Epithelial cell of prostate (primary cell): ENCODE measurements at regions not wholly inside any gene's neighbourhood (a gene's known extent, or its start where the extent isn't known, plus 50 kb on each side); places are given as distances from the start of the nearest gene placed in this dataset.
"Not testable (repeated sequence)": the region's sequence is repeated elsewhere in the genome, so short reads cannot be mapped to it uniquely, and the experiment has no call there.

Source experiments
- DNase-seq: peaks from one replicate; pipeline ENCODE4 v3.0.0-alpha.2; 2011; ENCODE audit warnings: low read depth, low spot score
- H3K27ac ChIP-seq: fragments of 450-650 bp; 2 replicates; pipeline ENCODE4 v1.5.1; 2017; ENCODE audit warnings: mild to moderate bottlenecking

DNA sequence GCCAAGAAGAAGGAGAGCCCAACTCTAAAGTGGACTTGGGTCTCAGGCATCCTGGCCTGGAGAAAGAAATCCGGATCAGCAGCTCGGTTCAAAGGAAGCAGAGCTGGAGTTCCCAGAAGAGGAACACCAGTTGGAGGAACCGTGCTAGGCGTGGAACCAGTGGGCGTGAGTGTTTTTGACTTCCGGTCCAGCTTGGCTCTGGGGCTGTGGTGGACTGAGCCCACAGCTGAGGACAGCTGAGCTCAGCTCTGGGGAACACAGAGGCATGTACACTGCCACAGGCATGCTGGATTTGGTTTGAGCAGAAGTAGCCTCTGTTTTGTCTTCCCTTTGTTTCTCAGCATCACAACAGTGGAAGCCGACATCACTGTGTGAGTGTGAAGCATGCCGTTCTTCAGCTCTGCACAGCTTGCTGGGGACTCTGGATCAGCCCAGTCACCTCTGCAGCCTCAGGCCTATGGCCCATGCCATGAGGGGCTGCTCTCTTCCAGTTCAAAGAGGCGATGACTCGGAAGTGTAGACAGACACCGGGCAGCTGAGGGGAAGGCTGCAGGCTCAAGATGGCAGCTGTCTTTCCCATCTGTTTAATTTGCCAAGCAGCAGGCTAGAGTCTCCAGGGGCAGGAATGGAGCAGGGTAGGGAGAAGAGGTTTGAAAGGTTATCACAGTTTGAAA is 185.8 kb upstream of the UBE3A start:
- DNase-seq = no peak
- no peak overlapping the region for H3K27ac ChIP-seq

DNA sequence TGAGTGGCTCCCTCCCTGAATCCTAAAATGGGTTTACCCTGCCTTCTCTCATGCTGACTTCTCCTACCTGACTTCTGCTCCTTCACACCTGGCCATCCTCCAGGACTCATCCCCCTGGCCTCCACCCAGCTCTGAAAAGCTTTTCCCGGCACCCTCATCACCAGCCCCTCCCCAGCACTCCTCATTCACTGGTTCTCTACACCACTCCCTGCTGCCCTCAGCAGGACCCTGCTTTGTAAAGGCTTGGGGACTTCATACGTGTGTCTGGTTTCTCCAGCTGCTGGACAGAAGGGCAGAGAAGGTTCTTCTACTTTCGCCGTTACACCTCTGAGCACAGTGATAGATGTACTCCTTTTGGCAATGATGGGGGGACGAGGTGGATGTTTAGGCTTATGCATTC is 184.9 kb upstream of the UBE3A start:
- no peak overlapping the region for H3K27ac ChIP-seq
- DNase-seq = no peak

DNA sequence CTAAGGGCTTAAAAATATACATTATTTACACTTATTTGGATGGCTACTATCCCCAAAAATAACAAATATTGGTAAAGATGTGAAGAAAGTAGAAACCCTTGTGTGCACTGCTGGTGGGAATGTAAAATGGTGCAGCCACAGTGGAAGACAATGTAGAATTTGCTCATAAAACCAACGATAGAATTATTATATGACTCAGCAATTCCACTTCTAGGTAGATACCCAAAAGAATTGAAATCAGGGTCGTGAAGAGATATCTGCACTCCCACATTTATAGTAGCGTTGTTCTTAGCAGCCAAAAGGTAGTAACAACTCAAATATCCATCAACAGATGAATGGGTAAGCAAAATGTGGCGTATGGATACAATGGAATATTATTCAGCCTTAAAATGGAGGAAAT is 181.6 kb upstream of the UBE3A start:
- DNase-seq = no peak
- no peak overlapping the region for H3K27ac ChIP-seq

DNA sequence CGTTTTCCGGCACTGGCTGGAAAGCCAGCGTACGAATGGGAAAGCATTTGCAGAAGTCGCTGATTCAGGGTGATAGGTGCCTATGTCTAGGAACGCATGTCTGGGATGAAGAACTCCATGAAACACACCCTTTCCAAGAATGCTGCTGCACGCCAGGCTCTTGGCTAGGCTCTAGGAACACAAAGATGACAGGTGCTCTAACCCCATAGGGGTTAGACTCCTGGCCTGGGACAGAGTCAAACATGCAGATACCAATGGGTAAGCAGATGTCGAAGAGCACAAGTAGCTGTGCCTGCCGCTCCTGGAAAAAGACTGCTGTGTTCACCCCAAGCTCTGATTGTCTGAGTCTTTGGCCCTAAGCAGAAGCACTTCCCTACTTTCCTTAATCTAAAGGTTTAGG is 180.9 kb upstream of the UBE3A start:
- no peak for DNase-seq
- H3K27ac ChIP-seq = no peak overlapping the region

DNA sequence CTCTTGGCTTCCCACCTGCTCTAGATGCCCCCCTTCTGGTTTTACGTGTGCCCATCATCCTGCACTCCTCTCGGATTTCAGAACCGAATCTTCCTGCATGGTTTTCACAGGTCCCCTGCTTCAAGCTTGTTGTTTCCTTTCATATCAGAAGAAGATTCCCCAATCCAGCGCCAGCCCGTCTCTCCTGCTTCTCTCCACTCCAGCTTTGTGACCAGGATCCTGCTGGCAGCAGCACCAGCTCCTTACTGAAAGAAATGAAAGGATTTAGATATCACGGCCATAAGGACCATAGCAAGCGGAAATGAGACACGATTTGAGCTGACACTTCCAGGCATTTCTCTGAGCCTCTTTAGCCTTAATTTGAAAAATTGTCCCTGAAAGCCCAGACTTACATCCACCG is 180.3 kb upstream of the UBE3A start:
- DNase-seq = no peak
- H3K27ac ChIP-seq = no peak overlapping the region

DNA sequence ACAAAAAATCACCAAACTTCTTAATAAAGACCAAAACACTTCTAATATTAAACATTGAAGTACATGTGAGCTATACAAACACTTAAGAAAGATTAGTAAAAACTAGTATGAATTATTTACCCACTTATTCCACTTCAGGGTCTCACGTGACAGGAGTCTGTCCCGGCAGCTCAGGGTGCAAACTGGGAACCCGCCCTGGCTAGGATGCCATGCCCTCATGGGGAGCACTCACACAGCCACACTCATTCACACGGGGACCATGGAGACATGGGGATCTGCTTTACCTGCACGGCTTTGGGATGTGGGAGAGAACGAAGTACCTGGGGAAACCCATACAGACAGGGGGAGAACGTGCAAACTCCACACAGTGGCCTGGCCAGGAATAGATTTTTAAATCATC is 179.3 kb upstream of the UBE3A start:
- no peak overlapping the region for H3K27ac ChIP-seq
- no peak for DNase-seq

DNA sequence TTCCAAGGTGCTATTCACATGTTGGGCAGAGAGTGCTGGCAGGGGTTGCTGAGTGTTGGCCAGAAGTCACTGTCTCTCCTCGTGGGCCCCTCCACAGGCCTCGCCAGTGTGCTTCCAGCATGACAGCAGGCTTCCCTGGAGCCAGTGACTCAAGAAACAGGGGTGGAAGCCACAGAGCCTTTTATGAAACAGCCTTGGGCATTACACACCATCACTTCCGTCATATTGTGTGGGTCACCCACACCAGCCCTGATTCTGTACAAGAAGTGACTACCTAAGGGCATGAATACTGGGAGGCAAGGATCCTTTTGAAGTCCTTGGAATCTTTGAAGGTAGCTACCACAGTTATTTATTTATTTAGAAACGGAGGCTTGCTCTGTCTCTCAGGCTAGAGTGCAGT is 177.6 kb upstream of the UBE3A start:
- DNase-seq = no peak
- H3K27ac ChIP-seq = no peak overlapping the region

DNA sequence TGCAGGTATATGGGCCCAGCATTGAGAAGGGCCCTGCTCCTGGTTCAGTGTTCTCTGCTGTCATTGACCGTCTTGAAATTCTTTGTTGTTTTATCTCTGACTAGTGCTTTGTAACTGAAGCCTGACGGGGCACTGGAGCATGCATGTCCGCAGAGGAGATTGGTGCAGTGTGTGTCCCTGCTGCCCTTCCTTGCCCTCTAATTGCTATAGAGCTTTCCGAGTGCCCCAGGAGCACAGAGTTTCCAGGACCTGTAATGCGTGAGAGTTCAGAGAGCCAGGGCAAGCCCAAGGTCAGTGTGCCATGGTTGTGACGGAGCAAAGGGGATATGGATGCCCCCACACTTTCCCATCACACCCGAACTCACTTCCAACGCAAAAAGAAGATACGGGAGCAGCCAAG is 174.3 kb upstream of the UBE3A start:
- DNase-seq = no peak
- H3K27ac ChIP-seq = no peak overlapping the region

DNA sequence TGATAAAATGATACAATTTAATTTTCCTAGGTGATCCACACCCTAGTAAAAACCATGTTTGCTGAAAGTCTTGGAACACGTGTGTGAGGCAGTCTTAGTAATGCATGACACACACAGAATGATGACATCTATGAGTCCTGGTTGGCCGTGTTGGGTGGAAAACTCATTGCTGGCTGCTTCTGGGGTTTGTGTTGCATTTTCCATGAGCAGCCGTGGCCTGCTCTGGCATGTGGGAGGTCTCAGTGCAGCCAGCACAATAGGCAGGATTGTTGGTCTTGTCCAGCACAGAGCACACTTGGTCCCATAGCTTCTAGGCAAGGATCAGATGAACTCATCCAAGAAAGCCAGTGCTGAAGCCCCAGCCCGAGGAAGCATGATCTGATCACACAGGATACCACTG is 172.8 kb upstream of the UBE3A start:
- DNase-seq = no peak
- no peak overlapping the region for H3K27ac ChIP-seq

DNA sequence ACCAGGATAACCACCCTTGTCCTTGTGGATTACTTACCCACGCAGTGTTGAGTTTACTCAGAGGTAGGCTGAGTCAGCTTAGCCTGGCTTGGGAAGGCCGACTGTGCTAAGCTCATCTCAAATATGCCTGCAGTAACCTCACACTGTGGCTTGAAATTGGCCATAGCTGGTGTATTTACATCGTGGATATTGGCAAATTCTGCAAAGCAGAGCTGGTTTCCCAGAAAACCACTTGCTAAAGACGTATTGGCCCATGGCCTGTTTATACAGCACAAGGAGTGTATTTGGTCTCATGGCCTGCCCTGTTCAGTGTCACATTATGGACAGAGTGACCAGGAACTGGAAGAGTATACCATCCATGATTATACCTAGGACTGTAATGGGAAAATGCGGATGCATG is 170.5 kb upstream of the UBE3A start:
- DNase-seq = no peak
- H3K27ac ChIP-seq = no peak overlapping the region

DNA sequence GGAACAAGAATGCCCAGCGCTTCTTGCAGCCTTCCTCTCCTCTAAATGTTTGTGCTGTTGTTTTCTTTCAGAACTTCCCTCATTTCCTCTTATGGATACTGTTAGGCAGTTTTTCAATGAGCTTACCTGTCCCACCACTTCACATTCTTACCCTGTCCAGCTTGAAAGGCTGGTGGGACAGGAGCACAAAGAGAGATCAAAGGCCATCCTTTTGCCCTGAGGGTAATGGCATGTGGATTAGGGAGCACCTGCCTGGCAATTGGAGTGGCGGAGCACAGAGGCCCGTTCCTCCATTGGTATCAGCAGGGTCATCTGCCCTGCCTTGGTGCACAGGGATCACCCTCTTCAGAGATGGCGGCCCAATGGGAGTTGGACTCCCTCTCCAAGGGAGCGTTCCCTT is 170.1 kb upstream of the UBE3A start:
- no peak for DNase-seq
- H3K27ac ChIP-seq = no peak overlapping the region

DNA sequence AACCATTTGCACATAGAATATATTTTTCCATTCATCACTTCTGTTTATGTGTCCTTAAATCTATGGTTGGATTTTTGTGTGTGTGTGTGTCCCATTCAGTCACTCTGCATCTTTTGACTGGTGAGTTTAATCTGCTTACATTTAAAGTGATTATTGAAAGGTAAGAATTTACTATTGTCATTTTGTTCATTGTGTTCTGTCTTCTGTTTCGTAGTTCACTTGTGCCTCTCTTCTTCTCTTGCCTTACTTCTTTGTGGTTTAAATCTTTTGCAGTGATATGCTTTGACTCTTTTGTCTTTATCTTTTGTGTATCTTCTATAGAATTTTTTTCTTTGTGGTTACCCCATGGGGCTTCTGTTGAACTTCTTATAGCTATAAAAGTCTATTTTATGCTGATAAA is 166.3 kb upstream of the UBE3A start:
- no peak overlapping the region for H3K27ac ChIP-seq
- no peak for DNase-seq

DNA sequence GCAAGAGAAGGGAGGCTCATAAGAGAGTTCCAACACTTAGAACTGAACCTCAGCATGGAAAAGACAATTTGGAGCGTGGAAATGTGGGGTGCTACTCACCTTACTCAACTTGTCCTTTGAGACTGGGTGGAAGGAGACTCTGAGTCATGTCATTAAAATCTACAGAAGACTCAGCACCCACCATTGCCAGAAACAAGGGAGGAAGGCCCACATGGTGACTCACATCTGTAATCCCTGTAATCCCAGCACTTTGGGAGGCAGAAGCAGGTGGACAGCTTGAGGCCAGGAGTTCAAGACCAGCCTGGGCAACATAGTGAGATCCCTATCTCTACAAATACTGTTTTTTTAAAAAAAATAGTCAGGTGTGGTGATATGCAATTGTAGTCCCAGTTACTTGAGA is 161.9 kb upstream of the UBE3A start:
- no peak for DNase-seq
- H3K27ac ChIP-seq = no peak overlapping the region

DNA sequence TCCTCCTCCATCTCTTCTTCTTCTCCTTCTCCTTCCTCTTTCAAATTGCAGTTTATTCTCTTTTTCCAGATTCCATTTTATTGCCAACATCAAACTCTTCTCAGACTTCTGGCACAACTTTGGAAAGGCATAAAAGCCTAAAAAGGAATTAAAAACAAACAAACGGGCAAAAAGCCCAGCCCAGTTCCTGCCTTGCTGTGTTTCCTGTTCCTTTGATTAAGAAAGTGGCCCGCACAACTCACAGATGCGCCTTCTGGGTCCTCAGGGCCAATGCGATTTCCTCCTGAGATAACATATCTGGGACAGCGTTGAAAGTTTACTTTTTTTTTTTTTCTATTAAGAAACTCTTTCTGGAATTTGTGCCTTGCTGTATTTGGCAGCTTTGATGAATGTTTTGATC is 158.7 kb upstream of the UBE3A start:
- H3K27ac ChIP-seq = no peak overlapping the region
- no peak for DNase-seq

DNA sequence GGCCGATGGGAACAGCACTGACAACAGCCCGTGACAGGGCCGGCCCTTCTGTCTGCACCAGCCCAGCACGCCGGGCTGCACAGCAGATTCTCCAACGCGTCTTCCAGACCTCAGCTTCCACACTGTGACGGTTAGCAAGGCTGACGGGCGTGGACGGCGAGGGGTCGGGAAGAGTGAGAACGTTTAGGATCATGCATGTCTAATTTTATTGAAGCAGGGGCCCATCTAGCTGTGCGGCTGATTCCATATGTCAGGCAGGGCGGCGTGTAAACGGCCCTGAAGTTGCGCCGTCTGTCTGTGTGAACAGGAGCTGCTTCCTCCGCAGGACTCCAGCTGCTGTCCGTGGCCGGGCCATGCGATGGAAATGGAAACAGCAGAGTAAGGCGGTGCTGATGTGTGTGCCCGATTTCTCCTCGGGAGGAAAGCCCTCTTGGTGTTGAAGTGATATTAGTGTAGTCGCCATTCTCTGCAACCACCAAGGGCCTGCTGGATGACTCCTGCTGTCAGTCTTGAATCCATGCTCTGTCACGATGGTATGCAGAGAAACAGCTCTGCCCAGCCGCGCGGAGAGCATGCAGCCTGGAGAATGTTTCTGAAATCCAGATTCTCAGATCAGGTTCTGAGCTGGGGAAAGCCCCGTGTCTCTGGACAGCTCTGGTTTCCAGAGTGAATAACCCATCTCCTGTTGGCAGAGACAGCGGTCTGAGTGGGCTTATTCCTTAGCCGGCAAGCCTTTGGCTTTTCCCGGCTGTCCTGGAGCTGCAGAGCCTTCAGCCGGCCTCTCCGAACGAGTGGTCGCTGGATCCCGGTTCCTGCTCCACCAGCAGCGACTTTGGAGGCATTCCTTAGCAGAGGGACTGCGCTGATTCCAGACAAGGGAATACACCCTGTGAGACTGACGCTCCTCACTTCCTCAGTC is 158.1 kb upstream of the UBE3A start:
- no peak overlapping the region for H3K27ac ChIP-seq
- no peak for DNase-seq

DNA sequence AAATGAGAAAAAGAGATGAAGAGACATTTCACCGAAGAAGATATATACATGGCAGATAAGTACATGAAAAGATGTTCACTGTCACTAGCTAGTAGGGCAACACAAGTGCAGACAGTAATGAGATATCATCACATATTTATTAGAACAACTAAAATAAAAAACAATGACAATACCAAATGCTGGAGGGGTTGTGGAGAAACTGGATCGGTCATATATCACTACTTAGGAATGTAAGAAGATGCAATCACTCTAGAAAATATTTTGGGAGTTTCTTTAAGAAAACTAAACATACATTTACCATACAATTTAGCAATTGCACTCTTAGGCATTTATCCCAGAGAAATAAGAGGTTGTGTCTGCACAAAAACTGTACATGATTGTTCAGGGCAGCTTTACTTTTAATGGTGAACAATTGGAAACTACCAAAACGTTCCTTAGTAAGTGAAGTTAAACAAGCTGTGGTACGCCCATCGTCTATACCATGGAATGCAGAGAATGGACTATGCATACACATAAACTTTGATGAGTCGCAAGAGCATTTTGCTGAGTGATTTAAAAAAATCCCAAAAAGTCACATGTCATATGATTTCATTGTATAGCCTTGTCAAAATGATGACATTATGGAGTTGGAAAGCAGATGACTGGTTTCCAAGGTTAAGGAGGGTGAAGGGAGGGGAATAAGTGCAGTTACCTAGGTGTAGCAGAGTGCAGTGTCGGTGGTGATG is 149.0 kb upstream of the UBE3A start:
- no peak overlapping the region for H3K27ac ChIP-seq
- no peak for DNase-seq

DNA sequence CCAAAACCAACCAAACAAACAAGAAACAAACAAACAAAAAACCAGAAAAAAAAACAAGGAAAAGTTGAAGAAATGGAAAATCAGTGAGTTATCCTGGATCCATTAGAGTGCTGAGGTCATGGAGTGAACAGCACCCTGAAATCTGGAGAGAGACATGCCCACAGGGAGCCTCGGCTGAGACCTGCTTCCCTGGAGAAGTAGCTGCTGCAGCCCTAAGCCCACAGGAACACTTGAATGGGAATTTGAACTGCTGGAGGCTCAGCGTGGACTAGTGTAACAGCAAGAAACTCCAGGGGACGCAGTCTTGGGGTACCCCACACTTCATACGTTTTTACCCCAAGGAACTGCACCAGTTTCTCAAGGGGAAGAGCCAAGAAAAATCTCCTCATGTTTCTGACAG is 144.1 kb upstream of the UBE3A start:
- no peak overlapping the region for H3K27ac ChIP-seq
- DNase-seq = no peak

DNA sequence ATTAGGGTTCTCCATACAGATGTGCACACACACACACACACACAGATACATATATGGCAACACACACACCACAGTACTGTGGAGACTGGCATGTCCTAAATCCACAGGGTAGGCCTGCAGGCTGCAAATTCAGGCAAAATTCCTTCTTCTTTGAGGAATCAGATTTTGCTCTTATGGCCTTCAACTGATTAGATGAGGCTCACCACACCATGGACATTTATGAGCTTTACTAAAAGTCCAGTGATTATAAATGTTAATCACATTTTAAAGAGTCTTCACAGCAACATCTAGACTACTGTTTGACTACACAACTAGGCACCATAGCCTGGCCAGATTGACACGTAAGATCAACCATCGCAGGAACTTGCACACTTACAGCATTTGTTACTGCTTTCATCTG is 140.3 kb upstream of the UBE3A start:
- no peak overlapping the region for H3K27ac ChIP-seq
- no peak for DNase-seq

DNA sequence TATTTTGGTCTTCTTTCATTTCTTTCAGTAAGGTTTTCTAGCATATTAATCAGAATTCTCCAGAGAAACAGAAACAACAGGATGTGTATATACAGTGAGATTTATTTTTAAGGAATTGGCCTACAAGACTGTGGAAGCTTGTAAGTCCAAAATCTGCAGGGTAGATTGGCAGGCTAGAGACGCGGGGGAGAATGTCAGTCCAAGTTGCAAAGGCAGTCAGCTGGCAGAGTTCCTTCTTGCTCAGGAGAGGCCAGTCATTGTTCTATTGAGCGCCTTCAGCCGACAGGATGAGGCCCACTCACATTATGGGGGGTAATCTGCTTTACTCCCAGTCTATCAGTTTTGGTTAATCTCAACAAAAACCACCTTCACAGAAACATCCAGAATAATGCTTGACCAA is 133.4 kb upstream of the UBE3A start:
- no peak overlapping the region for H3K27ac ChIP-seq
- DNase-seq = no peak

DNA sequence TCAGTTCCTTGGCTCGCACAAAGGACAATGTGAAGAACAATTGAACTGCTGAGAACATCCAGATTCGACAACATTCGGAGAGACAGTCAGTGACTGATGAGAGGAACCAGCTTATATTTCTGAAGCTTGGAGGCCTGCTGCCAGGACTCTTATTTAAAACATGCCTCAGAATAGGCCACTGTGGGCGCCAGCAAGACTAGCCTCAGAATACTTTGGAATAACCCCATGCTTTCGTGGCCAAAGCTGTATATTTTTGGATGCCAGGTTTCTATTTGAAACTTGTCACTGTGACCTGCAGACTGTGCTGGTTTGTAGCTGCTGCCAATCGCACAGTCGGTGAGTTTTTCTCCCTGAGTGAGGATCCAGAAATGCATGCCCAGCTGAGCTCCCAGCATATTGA is 129.9 kb upstream of the UBE3A start:
- H3K27ac ChIP-seq = no peak overlapping the region
- no peak for DNase-seq

DNA sequence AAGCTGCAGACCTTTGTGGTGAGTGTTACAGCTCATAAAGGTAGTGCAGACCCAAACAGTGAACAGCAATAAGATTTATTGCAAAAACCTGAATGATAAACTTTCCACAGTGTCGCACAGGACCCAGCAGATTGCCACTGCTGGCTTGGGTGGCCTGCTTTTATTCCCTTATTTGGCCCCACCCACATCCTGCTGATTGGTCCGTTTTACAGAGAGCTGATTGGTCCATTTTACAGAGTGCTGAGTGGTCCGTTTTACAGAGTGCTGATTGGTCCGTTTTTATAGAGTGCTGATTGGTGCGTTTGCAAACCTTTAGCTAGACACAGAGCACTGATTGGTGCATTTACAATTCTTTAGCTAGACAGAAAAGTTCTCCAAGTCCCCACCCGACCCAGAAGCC is 127.7 kb upstream of the UBE3A start:
- not testable (repeated sequence) for DNase-seq, H3K27ac ChIP-seq
